Epithelial cell of proximal tubule (primary cell): ENCODE measurements at regions not wholly inside any gene's neighbourhood (a gene's known extent, or its start where the extent isn't known, plus 50 kb on each side); places are given as distances from the start of the nearest gene placed in this dataset.
"Not testable (repeated sequence)": the region's sequence is repeated elsewhere in the genome, so short reads cannot be mapped to it uniquely, and the experiment has no call there.

ENCODE experiments used
- DNase-seq: peaks from one replicate; pipeline ENCODE4 v3.0.0-alpha.2; 2011; ENCODE audit warnings: low read depth
- H3K4me3 ChIP-seq: 2 replicates; pipeline ENCODE4 v1.5.1; 2011; ENCODE audit warnings: low read depth, mild to moderate bottlenecking, low read length
- TF ChIP-seq, protein P1 (sequence below): conservative IDR thresholded peaks from 2 replicates; pipeline ENCODE4 v1.5.1; 2012; ENCODE audit warnings: low read depth, mild to moderate bottlenecking, low read length

DNA sequence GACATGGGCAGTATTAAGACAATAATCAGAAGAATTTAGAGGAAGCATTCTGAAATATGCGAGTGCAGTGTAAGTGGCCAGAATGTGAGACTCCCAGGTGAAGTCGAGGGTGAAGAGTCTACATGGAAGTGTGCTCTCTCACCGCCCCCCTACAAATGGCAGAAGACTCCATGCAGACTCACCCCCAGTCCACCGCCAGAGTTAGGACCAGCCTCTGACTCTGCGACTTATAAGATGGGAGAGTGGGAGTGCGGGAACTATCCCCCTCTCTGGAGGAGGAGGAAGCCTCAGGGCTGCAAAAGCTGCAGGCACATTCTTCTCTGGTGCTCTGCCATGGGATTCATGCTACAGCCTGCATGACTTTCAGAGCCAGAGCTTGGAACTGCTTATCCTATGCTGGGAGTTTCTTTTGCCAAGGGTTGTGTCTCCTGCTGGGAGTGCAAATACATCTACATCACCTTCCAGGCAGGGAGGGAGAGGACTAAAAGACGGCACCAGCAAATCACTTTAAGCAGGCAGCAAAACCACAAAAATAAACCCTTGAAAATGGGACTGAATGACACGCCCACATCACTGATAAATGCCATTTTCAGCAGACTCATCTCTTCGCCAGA lies 206.7 kb upstream of the SULF2 start:
- DNase-seq: no peak
- TF ChIP-seq, protein P1, sequence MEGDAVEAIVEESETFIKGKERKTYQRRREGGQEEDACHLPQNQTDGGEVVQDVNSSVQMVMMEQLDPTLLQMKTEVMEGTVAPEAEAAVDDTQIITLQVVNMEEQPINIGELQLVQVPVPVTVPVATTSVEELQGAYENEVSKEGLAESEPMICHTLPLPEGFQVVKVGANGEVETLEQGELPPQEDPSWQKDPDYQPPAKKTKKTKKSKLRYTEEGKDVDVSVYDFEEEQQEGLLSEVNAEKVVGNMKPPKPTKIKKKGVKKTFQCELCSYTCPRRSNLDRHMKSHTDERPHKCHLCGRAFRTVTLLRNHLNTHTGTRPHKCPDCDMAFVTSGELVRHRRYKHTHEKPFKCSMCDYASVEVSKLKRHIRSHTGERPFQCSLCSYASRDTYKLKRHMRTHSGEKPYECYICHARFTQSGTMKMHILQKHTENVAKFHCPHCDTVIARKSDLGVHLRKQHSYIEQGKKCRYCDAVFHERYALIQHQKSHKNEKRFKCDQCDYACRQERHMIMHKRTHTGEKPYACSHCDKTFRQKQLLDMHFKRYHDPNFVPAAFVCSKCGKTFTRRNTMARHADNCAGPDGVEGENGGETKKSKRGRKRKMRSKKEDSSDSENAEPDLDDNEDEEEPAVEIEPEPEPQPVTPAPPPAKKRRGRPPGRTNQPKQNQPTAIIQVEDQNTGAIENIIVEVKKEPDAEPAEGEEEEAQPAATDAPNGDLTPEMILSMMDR: no peak
- no peak overlapping the region for H3K4me3 ChIP-seq

GRCh38 chr20:47990507-47991150 lies 205.3 kb upstream of the SULF2 start:
- H3K4me3 ChIP-seq: no peak overlapping the region
- no peak for DNase-seq
- TF ChIP-seq, protein P1: no peak

DNA sequence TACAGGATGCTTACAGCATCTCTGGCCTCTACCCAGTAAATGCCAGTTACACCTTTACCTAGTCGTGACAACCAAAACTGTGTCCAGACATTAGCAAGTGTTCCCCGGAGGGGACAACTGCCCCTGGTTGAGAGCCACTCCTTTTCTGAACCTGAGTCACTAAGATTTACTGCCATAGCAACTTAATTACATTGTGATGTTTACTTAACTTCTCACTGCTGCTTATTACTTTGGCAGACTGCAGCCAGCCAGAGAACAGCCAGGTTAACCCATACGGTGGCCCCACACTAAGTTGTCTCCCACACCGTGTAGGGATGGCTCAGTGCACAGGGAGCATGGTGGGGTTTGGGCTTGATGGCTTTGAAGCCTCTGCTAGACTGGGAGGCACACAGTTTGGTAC lies 204.7 kb upstream of the SULF2 start:
- no peak for DNase-seq
- H3K4me3 ChIP-seq: no peak overlapping the region

GRCh38 chr20:47988676-47989075 lies 203.4 kb upstream of the SULF2 start:
- DNase-seq: no peak
- no peak overlapping the region for H3K4me3 ChIP-seq
- TF ChIP-seq, protein P1: no peak

More for the DNA sequence above, 204.7 kb upstream of the SULF2 start:
- TF ChIP-seq, protein P1: no peak

GRCh38 chr20:47985092-47985850 lies 200.0 kb upstream of the SULF2 start:
- TF ChIP-seq, protein P1: no peak
- no peak overlapping the region for H3K4me3 ChIP-seq
- DNase-seq: no peak

GRCh38 chr20:47984437-47984836 lies 199.2 kb upstream of the SULF2 start:
- TF ChIP-seq, protein P1: no peak
- no peak for DNase-seq
- H3K4me3 ChIP-seq: no peak overlapping the region

GRCh38 chr20:47983642-47984041 lies 198.4 kb upstream of the SULF2 start:
- not testable (repeated sequence) for H3K4me3 ChIP-seq, DNase-seq
